Uterus (tissue), 3 donors: ENCODE measurements at regions not wholly inside any gene's neighbourhood (a gene's known extent, or its start where the extent isn't known, plus 50 kb on each side); places are given as distances from the start of the nearest gene placed in this dataset.

Experiments used
- DNase-seq, 2 donors: peaks; one replicate each; pipeline ENCODE4 v3.0.0-alpha.2; 2019 to 2020
- H3K27ac ChIP-seq, 2 donors: fragments of 200-600 bp; sonication (generic); 1 replicate in 1 of 2; 2 replicates in 1 of 2; pipeline ENCODE4 v1.5.1; 2016 to 2018
- H3K27me3 ChIP-seq, 2 donors: fragments of 200-600 bp; sonication (generic); one replicate each; pipeline ENCODE4 v1.5.1; 2018 to 2019; ENCODE audit warnings: control low read depth in 1 of 2
- H3K36me3 ChIP-seq, 2 donors: fragments of 200-600 bp; sonication (generic); one replicate each; pipeline ENCODE4 v1.5.1; 2019; ENCODE audit warnings: control low read depth in 1 of 2
- H3K4me1 ChIP-seq, 2 donors: fragments of 200-600 bp; sonication (generic); one replicate each; pipeline ENCODE4 v1.5.1; 2018 to 2019; ENCODE audit warnings: control low read depth in 1 of 2
- H3K4me3 ChIP-seq, 2 donors: fragments of 200-600 bp; sonication (generic); 1 replicate in 1 of 2; 2 replicates in 1 of 2; pipeline ENCODE4 v1.5.1; 2018 to 2019; ENCODE audit warnings: mild to moderate bottlenecking in 1 of 2
- H3K9me3 ChIP-seq, 2 donors: fragments of 200-600 bp; sonication (generic); one replicate each; pipeline ENCODE4 v1.5.1; 2019; ENCODE audit warnings: control low read depth in 1 of 2
- POLR2A ChIP-seq, 2 donors: fragments of 450-650 bp; IDR thresholded peaks; one replicate each; pipeline ENCODE4 v1.6.1; 2016; ENCODE audit warnings: antibody characterized with exemption in 2 of 2, mild to moderate bottlenecking in 1 of 2, moderate library complexity in 1 of 2
- intact Hi-C: fragments of 100-400 bp; cut with DNase I; formaldehyde crosslinking; loops from one replicate; pipeline ENCODE4 v1.15.1; 2023; ENCODE audit warnings: low total_unique reads
- TF ChIP-seq, protein P1 (sequence below), 4 experiments: fragments of 200-600 bp in 2 of 4; fragments of 450-650 bp in 2 of 4; sonication (generic) in 2 of 4; IDR thresholded peaks; one replicate each; pipeline ENCODE4 v1.5.1; 2016 to 2019; ENCODE audit warnings: antibody characterized with exemption in 4 of 4, mild to moderate bottlenecking in 2 of 4, moderate library complexity in 1 of 4
- donor health status: DM: yes; HTN: yes; CAD: no.

DNA sequence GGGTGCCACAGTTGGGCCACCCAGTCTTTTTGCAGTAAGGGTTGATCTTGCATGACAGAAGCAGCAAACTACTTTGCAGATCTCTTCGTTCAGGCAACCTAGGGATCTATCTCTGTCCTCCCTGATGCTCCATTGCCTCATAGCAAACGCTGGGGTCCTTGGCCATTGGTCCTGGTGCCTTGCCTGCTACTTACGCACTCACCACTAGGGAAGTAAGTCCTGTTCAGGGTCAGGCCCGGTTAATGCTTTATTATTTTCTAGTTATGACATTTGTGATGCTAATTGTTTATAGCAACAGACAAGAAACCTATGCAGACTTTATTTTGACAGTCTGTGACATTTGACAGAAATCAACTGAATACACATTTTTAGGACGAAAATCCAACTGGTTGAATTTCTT lies 326.5 kb upstream of the FMN2 start:
- H3K27ac ChIP-seq, result no peak overlapping the region
- H3K27me3 ChIP-seq, result no peaks in the 10 kb centered on the region
- H3K4me1 ChIP-seq, result no peaks in the 10 kb centered on the region
- intact Hi-C loops, result no loop called here
- DNase-seq, result no peak
- no peak overlapping the region for H3K4me3 ChIP-seq
- no peaks in the 10 kb centered on the region for H3K9me3 ChIP-seq
- no peak for TF ChIP-seq POLR2A (IDR thresholded peaks at IDR 0.05)
- TF ChIP-seq, protein P1, sequence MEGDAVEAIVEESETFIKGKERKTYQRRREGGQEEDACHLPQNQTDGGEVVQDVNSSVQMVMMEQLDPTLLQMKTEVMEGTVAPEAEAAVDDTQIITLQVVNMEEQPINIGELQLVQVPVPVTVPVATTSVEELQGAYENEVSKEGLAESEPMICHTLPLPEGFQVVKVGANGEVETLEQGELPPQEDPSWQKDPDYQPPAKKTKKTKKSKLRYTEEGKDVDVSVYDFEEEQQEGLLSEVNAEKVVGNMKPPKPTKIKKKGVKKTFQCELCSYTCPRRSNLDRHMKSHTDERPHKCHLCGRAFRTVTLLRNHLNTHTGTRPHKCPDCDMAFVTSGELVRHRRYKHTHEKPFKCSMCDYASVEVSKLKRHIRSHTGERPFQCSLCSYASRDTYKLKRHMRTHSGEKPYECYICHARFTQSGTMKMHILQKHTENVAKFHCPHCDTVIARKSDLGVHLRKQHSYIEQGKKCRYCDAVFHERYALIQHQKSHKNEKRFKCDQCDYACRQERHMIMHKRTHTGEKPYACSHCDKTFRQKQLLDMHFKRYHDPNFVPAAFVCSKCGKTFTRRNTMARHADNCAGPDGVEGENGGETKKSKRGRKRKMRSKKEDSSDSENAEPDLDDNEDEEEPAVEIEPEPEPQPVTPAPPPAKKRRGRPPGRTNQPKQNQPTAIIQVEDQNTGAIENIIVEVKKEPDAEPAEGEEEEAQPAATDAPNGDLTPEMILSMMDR (IDR thresholded peaks at IDR 0.05), result no peak
- H3K36me3 ChIP-seq, result no peaks in the 10 kb centered on the region

GRCh38 chr1:239771550-239771949 lies 320.1 kb upstream of the FMN2 start:
- Histone ChIP-seq H3K4me1 (no peaks in the 10 kb centered on the region), H3K27me3 (no peaks in the 10 kb centered on the region), H3K27ac (no peak overlapping the region), H3K4me3 (no peak overlapping the region), H3K9me3 (no peaks in the 10 kb centered on the region), H3K36me3 (no peaks in the 10 kb centered on the region)
- TF ChIP-seq, protein P1 (IDR thresholded peaks at IDR 0.05), result no peak
- TF ChIP-seq POLR2A (IDR thresholded peaks at IDR 0.05), result no peak
- intact Hi-C loops, result no loop called here
- no peak for DNase-seq

DNA sequence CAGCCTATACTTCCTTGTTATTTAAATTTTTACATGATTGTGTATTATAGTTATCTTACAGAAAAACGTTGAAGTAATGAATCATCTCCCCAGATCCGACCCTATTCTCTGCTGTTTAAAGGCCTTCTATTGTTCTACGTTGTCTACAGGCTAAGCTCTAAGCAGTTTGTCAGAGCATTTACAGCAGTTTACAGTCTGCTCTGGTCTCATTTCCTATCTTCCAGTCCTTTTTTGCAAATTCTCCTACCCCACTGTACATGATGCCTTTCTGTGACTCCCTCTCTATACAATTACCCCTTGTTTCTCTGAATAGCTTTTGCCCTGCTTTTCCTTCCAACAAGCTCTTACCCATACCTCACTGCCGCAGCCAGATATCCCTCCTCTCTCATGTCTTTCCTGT lies 319.2 kb upstream of the FMN2 start:
- no peaks in the 10 kb centered on the region for H3K9me3 ChIP-seq
- H3K4me3 ChIP-seq, result no peak overlapping the region
- no peaks in the 10 kb centered on the region for H3K4me1 ChIP-seq
- no peaks in the 10 kb centered on the region for H3K27me3 ChIP-seq
- no peaks in the 10 kb centered on the region for H3K36me3 ChIP-seq
- H3K27ac ChIP-seq, result no peak overlapping the region
- intact Hi-C loops, result no loop called here
- DNase-seq, result no peak
- TF ChIP-seq, protein P1 (IDR thresholded peaks at IDR 0.05), result no peak
- no peak for TF ChIP-seq POLR2A (IDR thresholded peaks at IDR 0.05)

- Histone ChIP-seq H3K9me3 (no peaks in the 10 kb centered on the region), H3K4me1 (no peaks in the 10 kb centered on the region), H3K4me3 (no peak overlapping the region), H3K36me3 (no peaks in the 10 kb centered on the region), H3K27me3 (no peaks in the 10 kb centered on the region), H3K27ac (no peak overlapping the region)
- intact Hi-C loops, result no loop called here
- no peak for DNase-seq
- no peak for TF ChIP-seq POLR2A (IDR thresholded peaks at IDR 0.05)
- TF ChIP-seq, protein P1 (IDR thresholded peaks at IDR 0.05), result no peak
Observed at GRCh38 chr1:239775466-239775865, 316.2 kb upstream of the FMN2 start.

- intact Hi-C loops, result no loop called here
- Histone ChIP-seq H3K9me3 (no peaks in the 10 kb centered on the region), H3K4me1 (no peaks in the 10 kb centered on the region), H3K36me3 (no peaks in the 10 kb centered on the region), H3K27me3 (no peaks in the 10 kb centered on the region), H3K4me3 (no peak overlapping the region), H3K27ac (no peak overlapping the region)
- no peak for DNase-seq
- no peak for TF ChIP-seq POLR2A (IDR thresholded peaks at IDR 0.05)
- TF ChIP-seq, protein P1 (IDR thresholded peaks at IDR 0.05), result no peak
Observed at GRCh38 chr1:239778208-239778813, 313.4 kb upstream of the FMN2 start.
